IMR-90 (cell line): ENCODE measurements at regions not wholly inside any gene's neighbourhood (a gene's known extent, or its start where the extent isn't known, plus 50 kb on each side); places are given as distances from the start of the nearest gene placed in this dataset.

ENCODE experiments used
- ATAC-seq: fragments of 200-7000 bp; cut with Tn5 transposase; 2 replicates; pipeline ENCODE4 v1.9.1; 2020; ENCODE audit warnings: low read depth, mild to moderate bottlenecking, moderate library complexity
- BruUV-seq: library from RNA; stranded (reverse); fragments of 400-500 nt; replicated peaks from 2 replicates; lab custom pipeline; 2021; lab: Mats Ljungman, UMichigan
- CTCF ChIA-PET: fragments of 300-600 bp; formaldehyde crosslinking; extraction: SDS; loops from one replicate; lab custom pipeline; 2021; ENCODE audit warnings: antibody characterized with exemption; lab: Yijun Ruan, JAX
- POLR2A ChIA-PET: fragments of 300-600 bp; sonication (Branson Sonifier 250); formaldehyde crosslinking; loops from one replicate; lab custom pipeline; 2022; ENCODE audit warnings: antibody characterized with exemption; ENCODE audit not compliant: unreplicated experiment; lab: Charles Lee
- DNase-seq: peaks from one replicate; pipeline ENCODE4 v3.0.0; 2013
- H2AFZ ChIP-seq: replicated peaks from 2 replicates; pipeline ENCODE3; 2013; ENCODE audit warnings: low read length, mild to moderate bottlenecking; ENCODE audit not compliant: poor library complexity
- H2AK5ac ChIP-seq: 2 replicates; pipeline ENCODE4 v1.6.1; 2013; ENCODE audit warnings: low read depth, low read length, inconsistent platforms
- H2AK9ac ChIP-seq: replicated peaks from 2 replicates; pipeline ENCODE3; 2013; ENCODE audit warnings: mild to moderate bottlenecking, low read depth, low read length, moderate library complexity; ENCODE audit not compliant: poor library complexity
- H2BK120ac ChIP-seq: 2 replicates; pipeline ENCODE4 v1.6.1; 2013; ENCODE audit warnings: low read depth, low read length, inconsistent platforms
- H2BK15ac ChIP-seq: 3 replicates; pipeline ENCODE4 v1.6.1; 2013; ENCODE audit warnings: low read depth, low read length, inconsistent platforms
- H2BK20ac ChIP-seq: 2 replicates; pipeline ENCODE4 v1.6.1; 2013; ENCODE audit warnings: low read depth, mild to moderate bottlenecking, inconsistent platforms, low read length, moderate library complexity
- H2BK5ac ChIP-seq: 2 replicates; pipeline ENCODE4 v1.6.1; 2013; ENCODE audit warnings: mild to moderate bottlenecking, low read depth, low read length, inconsistent platforms; ENCODE audit not compliant: poor library complexity, severe bottlenecking
- H3K14ac ChIP-seq: replicated peaks from 2 replicates; pipeline ENCODE4 v1.6.1; 2013; ENCODE audit warnings: low read depth, low read length, inconsistent platforms
- H3K18ac ChIP-seq: 2 replicates; pipeline ENCODE4 v1.6.1; 2013; ENCODE audit warnings: low read depth, low read length, control low read depth
- H3K23ac ChIP-seq: 2 replicates; pipeline ENCODE4 v1.6.1; 2013; ENCODE audit warnings: low read depth, low read length, inconsistent platforms
- H3K27ac ChIP-seq: 2 replicates; pipeline ENCODE4 v1.5.1; 2013; ENCODE audit warnings: mild to moderate bottlenecking, control low read depth, low read length; ENCODE audit not compliant: insufficient read depth
- H3K27me3 ChIP-seq: 2 replicates; pipeline ENCODE4 v1.6.1; 2013; ENCODE audit warnings: low read length; ENCODE audit not compliant: control insufficient read depth, insufficient read depth
- H3K36me3 ChIP-seq: 2 replicates; pipeline ENCODE4 v1.6.1; 2013; ENCODE audit warnings: low read length, mixed read lengths; ENCODE audit not compliant: control insufficient read depth, insufficient read depth
- H3K4ac ChIP-seq: 2 replicates; pipeline ENCODE4 v1.6.1; 2013; ENCODE audit warnings: low read depth, low read length, inconsistent platforms
- H3K4me1 ChIP-seq: 2 replicates; pipeline ENCODE4 v1.6.1; 2013; ENCODE audit warnings: low read length, mixed read lengths; ENCODE audit not compliant: control insufficient read depth, insufficient read depth
- H3K4me2 ChIP-seq: 2 replicates; pipeline ENCODE4 v1.6.1; 2013; ENCODE audit warnings: low read depth, mild to moderate bottlenecking, control low read depth, low read length, moderate library complexity
- H3K4me3 ChIP-seq: 2 replicates; pipeline ENCODE4 v1.5.1; 2013; ENCODE audit warnings: low read depth, mild to moderate bottlenecking, control low read depth, low read length, moderate library complexity; ENCODE audit not compliant: insufficient read depth
- H3K56ac ChIP-seq: 2 replicates; pipeline ENCODE4 v1.6.1; 2013; ENCODE audit warnings: low read length, inconsistent platforms; ENCODE audit not compliant: insufficient read depth; ENCODE audit errors: extremely low read depth
- H3K79me1 ChIP-seq, 2 experiments: 2 replicates each; pipeline ENCODE4 v1.6.1; 2013; ENCODE audit warnings: low read length in 2 of 2, inconsistent platforms in 1 of 2, low read depth in 1 of 2
- H3K9ac ChIP-seq: 2 replicates; pipeline ENCODE4 v1.6.1; 2013; ENCODE audit warnings: low read depth, low read length, control low read depth
- H3K9me1 ChIP-seq: 2 replicates; pipeline ENCODE4 v1.6.1; 2013; ENCODE audit warnings: low read length, inconsistent platforms; ENCODE audit not compliant: insufficient read depth
- H3K9me3 ChIP-seq: 2 replicates; pipeline ENCODE4 v1.6.1; 2013; ENCODE audit warnings: low read length; ENCODE audit not compliant: control insufficient read depth, insufficient read depth
- H4K20me1 ChIP-seq: 2 replicates; pipeline ENCODE4 v1.6.1; 2013; ENCODE audit warnings: low read length, inconsistent platforms; ENCODE audit not compliant: insufficient read depth
- H4K5ac ChIP-seq: 2 replicates; pipeline ENCODE4 v1.6.1; 2013; ENCODE audit warnings: mild to moderate bottlenecking, low read depth, low read length, control low read depth
- H4K8ac ChIP-seq, 2 experiments: 2 replicates each; pipeline ENCODE4 v1.6.1; 2013; ENCODE audit warnings: low read depth in 2 of 2, low read length in 2 of 2, control low read depth in 1 of 2, inconsistent platforms in 1 of 2
- H4K91ac ChIP-seq: 2 replicates; pipeline ENCODE4 v1.6.1; 2013; ENCODE audit warnings: low read depth, low read length, inconsistent platforms; ENCODE audit not compliant: insufficient read depth
- BHLHE40 ChIP-seq: fragments of 150-350 bp; IDR thresholded peaks from 2 replicates; pipeline ENCODE4 v1.6.1; 2016; ENCODE audit warnings: mild to moderate bottlenecking, low read depth, low read length
- CEBPB ChIP-seq: IDR thresholded peaks from 2 replicates; pipeline ENCODE4 v1.6.1; 2012; ENCODE audit warnings: low read depth, low read length, improper control_type of control experiment
- CTCF ChIP-seq: conservative IDR thresholded peaks from 2 replicates; pipeline ENCODE4 v1.5.1; 2012; ENCODE audit warnings: mild to moderate bottlenecking, low read depth, low read length, improper control_type of control experiment
- ELK1 ChIP-seq: fragments of 150-350 bp; IDR thresholded peaks from 2 replicates; pipeline ENCODE4 v1.6.1; 2016; ENCODE audit warnings: low read depth, mild to moderate bottlenecking, low read length, moderate library complexity, borderline replicate concordance
- MAFK ChIP-seq: IDR thresholded peaks from 2 replicates; pipeline ENCODE4 v1.6.1; 2012; ENCODE audit warnings: low read depth, low read length, improper control_type of control experiment
- MAZ ChIP-seq: IDR thresholded peaks from 2 replicates; pipeline ENCODE4 v1.6.1; 2012; ENCODE audit warnings: low read depth, mild to moderate bottlenecking, low read length, improper control_type of control experiment, moderate library complexity, borderline replicate concordance
- MXI1 ChIP-seq: IDR thresholded peaks from 2 replicates; pipeline ENCODE4 v1.6.1; 2012; ENCODE audit warnings: low read depth, mild to moderate bottlenecking, low read length, moderate library complexity, borderline replicate concordance
- NFE2L2 ChIP-seq: fragments of 150-350 bp; IDR thresholded peaks from 2 replicates; pipeline ENCODE4 v1.6.1; 2016; ENCODE audit warnings: low read depth, mild to moderate bottlenecking, low read length
- POLR2A ChIP-seq: IDR thresholded peaks from 2 replicates; pipeline ENCODE4 v1.6.1; 2012; ENCODE audit warnings: mild to moderate bottlenecking, low read depth, low read length
- RAD21 ChIP-seq: IDR thresholded peaks from 2 replicates; pipeline ENCODE4 v1.6.1; 2012; ENCODE audit warnings: low read length, improper control_type of control experiment
- RFX5 ChIP-seq: IDR thresholded peaks from 2 replicates; pipeline ENCODE4 v1.8.0; 2012; ENCODE audit warnings: low read depth, mild to moderate bottlenecking, low read length, moderate library complexity
- SMC3 ChIP-seq: fragments of 150-350 bp; IDR thresholded peaks from 2 replicates; pipeline ENCODE4 v1.6.1; 2016; ENCODE audit warnings: low read depth, mild to moderate bottlenecking, antibody characterized with exemption, low read length, moderate library complexity
- USF2 ChIP-seq: fragments of 150-350 bp; IDR thresholded peaks from 2 replicates; pipeline ENCODE4 v1.6.1; 2017; ENCODE audit warnings: mild to moderate bottlenecking, antibody characterized with exemption, low read length, low read depth
- dilution Hi-C: fragments of 300-500 bp; cut with HindIII; formaldehyde crosslinking; loops from one replicate; pipeline ENCODE4 v1.14.3; 2018; ENCODE audit warnings: low sequenced_read_pairs; ENCODE audit not compliant: unreplicated experiment
- in situ Hi-C: fragments of 300-500 bp; cut with MboI; formaldehyde crosslinking; loops from 3 replicates; pipeline ENCODE4 v1.14.3; 2019; ENCODE audit warnings: low sequenced_read_pairs, inconsistent platforms, mixed read lengths
- intact Hi-C: fragments of 100-400 bp; cut with micrococcal nuclease; formaldehyde crosslinking; loops from 2 replicates; pipeline ENCODE4 v1.10.0; 2022

- CTCF ChIA-PET, result interaction anchor here (0.6 to 0.7 kb wide), 2 partner anchors 8 to 335 kb away, joined by 3 read pairs; no protein-coding TSS in a partner anchor
Measured at GRCh38 chr6:148671952-148672351, 74.9 kb upstream of the UST start.

More at GRCh38 chr6:148671952-148672351, 74.9 kb upstream of the UST start:
- Histone ChIP-seq H3K23ac (no peak overlapping the region), H2AK9ac (no peak overlapping the region), H4K20me1 (no peaks in the 10 kb centered on the region), H2AK5ac (no peak overlapping the region), H2BK15ac (no peak overlapping the region), H3K4ac (no peak overlapping the region), H3K27me3 (no peaks in the 10 kb centered on the region), H4K5ac (no peak overlapping the region), H2BK120ac (no peak overlapping the region), H3K9me3 (peaks cover 17% of the 10 kb centered on the region), H4K8ac (no peak overlapping the region), H2AFZ (no peak overlapping the region), H2BK5ac (no peak overlapping the region), H3K9ac (no peak overlapping the region), H3K56ac (no peak overlapping the region), H2BK20ac (no peak overlapping the region), H3K4me2 (no peak overlapping the region), H3K18ac (no peak overlapping the region), H3K4me1 (no peaks in the 10 kb centered on the region), H3K79me1 (no peaks in the 10 kb centered on the region), H3K4me3 (no peak overlapping the region), H4K91ac (no peak overlapping the region), H3K9me1 (no peaks in the 10 kb centered on the region), H3K27ac (no peak overlapping the region), H3K14ac (no peak overlapping the region), H3K36me3 (no peaks in the 10 kb centered on the region)
- BruUV-seq, result no TSS peak
- no peak for ATAC-seq
- intact Hi-C loops, result no loop called here
- POLR2A ChIA-PET, result no interaction called here
- no peak for DNase-seq
- dilution Hi-C loops, result no loop called here
- no peak for TF ChIP-seq USF2
- TF ChIP-seq MAZ, result no peak
- TF ChIP-seq ELK1, result no peak
- no peak for TF ChIP-seq MXI1
- no peak for TF ChIP-seq BHLHE40
- TF ChIP-seq MAFK, result no peak
- TF ChIP-seq CEBPB, result no peak
- TF ChIP-seq RFX5, result no peak
- TF ChIP-seq NFE2L2, result no peak
- no peak for TF ChIP-seq RAD21
- no peak for TF ChIP-seq POLR2A
- TF ChIP-seq SMC3, result no peak
- TF ChIP-seq CTCF, result no peak
- in situ Hi-C loops, result no loop called here
